ENCODE measurements at regions not wholly inside any gene's neighbourhood (a gene's known extent, or its start where the extent isn't known, plus 50 kb on each side); places are given as distances from the start of the nearest gene placed in this dataset.

- no peak for TF ChIP-seq MAX (IDR thresholded peaks at IDR 0.05; ENCODE audit: insufficient read depth, insufficient read length)
- no peak for TF ChIP-seq EZH2 (IDR thresholded peaks at IDR 0.05; ENCODE audit: borderline replicate concordance, low read depth, low read length, severe bottlenecking)
- no peak for TF ChIP-seq MYC (IDR thresholded peaks at IDR 0.05; ENCODE audit: low read depth, low read length)
- TF ChIP-seq POLR2AphosphoS5 (IDR thresholded peaks at IDR 0.05; ENCODE audit: insufficient read depth, low read depth, low read length) = no peak
- TF ChIP-seq CTCF (IDR thresholded peaks at IDR 0.05; ENCODE audit: extremely low read depth in 1 of 2, insufficient read depth in 1 of 2, low read depth in 1 of 2, low read length in 2 of 2) = no peak
- TF ChIP-seq JUN (IDR thresholded peaks at IDR 0.05; ENCODE audit: borderline replicate concordance, insufficient read depth, insufficient read length, low read depth) = no peak
- TF ChIP-seq FOS (IDR thresholded peaks at IDR 0.05; ENCODE audit: borderline replicate concordance, insufficient read depth, low read length) = no peak
- TF ChIP-seq GATA2 (IDR thresholded peaks at IDR 0.05; ENCODE audit: insufficient read depth, insufficient read length, low read depth, low read length) = no peak
- no peak for TF ChIP-seq POLR2A (IDR thresholded peaks at IDR 0.05; ENCODE audit: low read depth, low read length)
- Histone ChIP-seq H3K4me3 (replicated peaks in 1 of 3; ENCODE audit: insufficient read depth in 1 of 3, low read depth in 1 of 3, low read length in 3 of 3) (no peak overlapping the region), H3K9me3 (replicated peaks; ENCODE audit: control insufficient read depth, insufficient read depth, low read length) (no peaks in the 10 kb centered on the region), H4K20me1 (replicated peaks; ENCODE audit: control insufficient read depth, extremely low read depth, insufficient read depth, low read length) (no peaks in the 10 kb centered on the region), H2AFZ (ENCODE audit: low read depth, low read length) (no peak overlapping the region), H3K9me1 (replicated peaks; ENCODE audit: control insufficient read depth, extremely low read depth, insufficient read depth, low read length) (no peaks in the 10 kb centered on the region), H3K4me2 (ENCODE audit: insufficient read depth, low read length) (no peak overlapping the region), H3K27ac (ENCODE audit: insufficient read depth, low read depth, low read length) (no peak overlapping the region), H3K4me1 (ENCODE audit: control insufficient read depth, extremely low read depth, insufficient read depth, low read length) (no peaks in the 10 kb centered on the region), H3K9ac (replicated peaks; ENCODE audit: extremely low read depth, insufficient read depth, low read length) (no peak overlapping the region), H3K79me2 (ENCODE audit: control insufficient read depth, insufficient read depth, low read length) (no peaks in the 10 kb centered on the region), H3K27me3 (ENCODE audit: control insufficient read depth in 2 of 2, insufficient read depth in 2 of 2, low read length in 2 of 2) (no peaks in the 10 kb centered on the region), H3K36me3 (ENCODE audit: control insufficient read depth in 2 of 2, extremely low read depth in 1 of 2, insufficient read depth in 2 of 2, low read length in 2 of 2) (no peaks in the 10 kb centered on the region)
- no TSS peak for BruUV-seq (replicated peaks)
- dilution Hi-C loops (cut with MboI; ENCODE audit: extremely low pct_ligation_motif_present, low sequenced_read_pairs) = no loop called here
- DNase-seq (ENCODE audit: low read depth, low spot score) = no peak
- ChIA-PET CTCF (no interaction called here), POLR2A (no interaction called here)
- no peak for FAIRE-seq
- intact Hi-C loops (cut with micrococcal nuclease) = no loop called here
Observed at GRCh38 chr5:106880656-106881055, 790.1 kb downstream of the EFNA5 start.

All from endothelial cell of umbilical vein (primary cell).